ENCODE measurements at regions not wholly inside any gene's neighbourhood (a gene's known extent, or its start where the extent isn't known, plus 50 kb on each side); places are given as distances from the start of the nearest gene placed in this dataset.
A peak's percentile ranks its signal among the peaks of the same experiment; 100 is the strongest.

- ChIA-PET CTCF (interaction anchor here (0.7 to 1.3 kb wide), 2 partner anchors 10 to 176 kb away, joined by 3 to 4 read pairs; no protein-coding TSS in a partner anchor), POLR2A (no interaction called here)
- TF ChIP-seq CTCF (IDR thresholded peaks at IDR 0.05; ENCODE audit: control extremely low read depth, extremely low read depth, low read depth, missing control alignments) = peak; percentile 28
- peak; percentile 10 for DNase-seq (ENCODE audit: extremely low spot score)
These were observed 1016.3 kb upstream of the SEMA6A start for GRCh38 chr5:117590944-117591343.

GRCh38 chr5:117588611-117589010 lies 1014.0 kb upstream of the SEMA6A start:
- POLR2A ChIA-PET = no interaction called here
- no peak for TF ChIP-seq CTCF (IDR thresholded peaks at IDR 0.05; ENCODE audit: control extremely low read depth, extremely low read depth, low read depth, missing control alignments)
- CTCF ChIA-PET = no interaction called here
- DNase-seq (ENCODE audit: extremely low spot score) = no peak

- CTCF ChIA-PET = no interaction called here
These were observed 1012.5 kb upstream of the SEMA6A start for GRCh38 chr5:117587111-117587510.

GRCh38 chr5:117568622-117569021 lies 994.0 kb upstream of the SEMA6A start:
- ChIA-PET POLR2A (no interaction called here), CTCF (no interaction called here)
- no peak for TF ChIP-seq CTCF (IDR thresholded peaks at IDR 0.05; ENCODE audit: control extremely low read depth, extremely low read depth, low read depth, missing control alignments)
- no peak for DNase-seq (ENCODE audit: extremely low spot score)

More at GRCh38 chr5:117587111-117587510, 1012.5 kb upstream of the SEMA6A start:
- POLR2A ChIA-PET = no interaction called here
- no peak for DNase-seq (ENCODE audit: extremely low spot score)
- TF ChIP-seq CTCF (IDR thresholded peaks at IDR 0.05; ENCODE audit: control extremely low read depth, extremely low read depth, low read depth, missing control alignments) = no peak

- CTCF ChIA-PET = interaction anchor here (1.5 kb wide), 1 partner anchor 9 kb away, joined by 3 read pairs; no protein-coding TSS in a partner anchor
- no peak for DNase-seq (ENCODE audit: extremely low spot score)
- no peak for TF ChIP-seq CTCF (IDR thresholded peaks at IDR 0.05; ENCODE audit: control extremely low read depth, extremely low read depth, low read depth, missing control alignments)
- POLR2A ChIA-PET = no interaction called here
These were observed 993.5 kb upstream of the SEMA6A start for GRCh38 chr5:117568126-117568525.

GRCh38 chr5:117562647-117563046 lies 988.0 kb upstream of the SEMA6A start:
- ChIA-PET CTCF (no interaction called here), POLR2A (no interaction called here)
- no peak for DNase-seq (ENCODE audit: extremely low spot score)
- TF ChIP-seq CTCF (IDR thresholded peaks at IDR 0.05; ENCODE audit: control extremely low read depth, extremely low read depth, low read depth, missing control alignments) = no peak

GRCh38 chr5:117561531-117561930 lies 986.9 kb upstream of the SEMA6A start:
- TF ChIP-seq CTCF (IDR thresholded peaks at IDR 0.05; ENCODE audit: control extremely low read depth, extremely low read depth, low read depth, missing control alignments) = no peak
- DNase-seq (ENCODE audit: extremely low spot score) = no peak
- CTCF ChIA-PET = no interaction called here
- POLR2A ChIA-PET = no interaction called here
